ENCODE measurements at regions not wholly inside any gene's neighbourhood (a gene's known extent, or its start where the extent isn't known, plus 50 kb on each side); places are given as distances from the start of the nearest gene placed in this dataset.
"Not testable (repeated sequence)": the region's sequence is repeated elsewhere in the genome, so short reads cannot be mapped to it uniquely, and the experiment has no call there.

GRCh38 chr11:42974510-42975179 lies 337.2 kb upstream of the API5 start:
- H3K36me3 ChIP-seq (ENCODE audit: control insufficient read depth, insufficient read depth, low read length) = no peaks in the 10 kb centered on the region
- H3K27ac ChIP-seq (ENCODE audit: low read length) = no peak overlapping the region
- 71% methylated on average over 4 of the region's 4 CpGs for WGBS (ENCODE audit: insufficient coverage)

GRCh38 chr11:42975180-42975529 lies 336.6 kb upstream of the API5 start:
- Histone ChIP-seq H3K9me3 (replicated peaks; ENCODE audit: control insufficient read depth, low read depth, low read length) (no peaks in the 10 kb centered on the region), H3K27ac (ENCODE audit: low read length) (no peak overlapping the region), H3K4me3 (ENCODE audit: low read length) (no peak overlapping the region), H3K36me3 (ENCODE audit: control insufficient read depth, insufficient read depth, low read length) (no peaks in the 10 kb centered on the region), H3K4me1 (ENCODE audit: control insufficient read depth, insufficient read depth, low read length) (no peaks in the 10 kb centered on the region), H3K27me3 (ENCODE audit: control insufficient read depth, insufficient read depth, low read length) (no peaks in the 10 kb centered on the region)
- DNase-seq = no peak
- 0% methylated on average over 1 of the region's 1 CpG for WGBS (ENCODE audit: insufficient coverage)

More at GRCh38 chr11:42974510-42975179, 337.2 kb upstream of the API5 start:
- Histone ChIP-seq H3K4me3 (ENCODE audit: low read length) (no peak overlapping the region), H3K4me1 (ENCODE audit: control insufficient read depth, insufficient read depth, low read length) (no peaks in the 10 kb centered on the region), H3K9me3 (replicated peaks; ENCODE audit: control insufficient read depth, low read depth, low read length) (no peaks in the 10 kb centered on the region), H3K27me3 (ENCODE audit: control insufficient read depth, insufficient read depth, low read length) (no peaks in the 10 kb centered on the region)
- no peak for DNase-seq

GRCh38 chr11:42976636-42977217 lies 335.1 kb upstream of the API5 start:
- no peaks in the 10 kb centered on the region for H3K27me3 ChIP-seq (ENCODE audit: control insufficient read depth, insufficient read depth, low read length)
- H3K36me3 ChIP-seq (ENCODE audit: control insufficient read depth, insufficient read depth, low read length) = no peaks in the 10 kb centered on the region
- no peak overlapping the region for H3K27ac ChIP-seq (ENCODE audit: low read length)
- H3K4me1 ChIP-seq (ENCODE audit: control insufficient read depth, insufficient read depth, low read length) = no peaks in the 10 kb centered on the region
- H3K4me3 ChIP-seq (ENCODE audit: low read length) = no peak overlapping the region
- no peaks in the 10 kb centered on the region for H3K9me3 ChIP-seq (replicated peaks; ENCODE audit: control insufficient read depth, low read depth, low read length)
- DNase-seq = no peak
- no CpG with 5 or more reads among the region's 1 CpG for WGBS (ENCODE audit: insufficient coverage)

- Histone ChIP-seq H3K9me3 (replicated peaks; ENCODE audit: control insufficient read depth, low read depth, low read length) (no peaks in the 10 kb centered on the region), H3K4me3 (ENCODE audit: low read length) (no peak overlapping the region), H3K4me1 (ENCODE audit: control insufficient read depth, insufficient read depth, low read length) (no peaks in the 10 kb centered on the region), H3K36me3 (ENCODE audit: control insufficient read depth, insufficient read depth, low read length) (no peaks in the 10 kb centered on the region), H3K27ac (ENCODE audit: low read length) (no peak overlapping the region), H3K27me3 (ENCODE audit: control insufficient read depth, insufficient read depth, low read length) (no peaks in the 10 kb centered on the region)
- WGBS (ENCODE audit: insufficient coverage) = no CpG with 5 or more reads among the region's 2 CpGs
- peak; percentile 9 for DNase-seq
Observed at GRCh38 chr11:42992594-42992993, 319.2 kb upstream of the API5 start.

GRCh38 chr11:42996421-42997307 lies 315.1 kb upstream of the API5 start:
- Histone ChIP-seq H3K27ac (ENCODE audit: low read length) (no peak overlapping the region), H3K4me1 (ENCODE audit: control insufficient read depth, insufficient read depth, low read length) (no peaks in the 10 kb centered on the region), H3K4me3 (ENCODE audit: low read length) (no peak overlapping the region), H3K36me3 (ENCODE audit: control insufficient read depth, insufficient read depth, low read length) (no peaks in the 10 kb centered on the region), H3K27me3 (ENCODE audit: control insufficient read depth, insufficient read depth, low read length) (no peaks in the 10 kb centered on the region), H3K9me3 (replicated peaks; ENCODE audit: control insufficient read depth, low read depth, low read length) (no peaks in the 10 kb centered on the region)
- DNase-seq = no peak
- WGBS (ENCODE audit: insufficient coverage) = 57% methylated on average over 5 of the region's 9 CpGs

- WGBS (ENCODE audit: insufficient coverage) = 96% methylated on average over 7 of the region's 10 CpGs
- DNase-seq; H3K27ac ChIP-seq (ENCODE audit: low read length); H3K36me3 ChIP-seq (ENCODE audit: control insufficient read depth, insufficient read depth, low read length); H3K9me3 ChIP-seq (replicated peaks; ENCODE audit: control insufficient read depth, low read depth, low read length); H3K27me3 ChIP-seq (ENCODE audit: control insufficient read depth, insufficient read depth, low read length); H3K4me3 ChIP-seq (ENCODE audit: low read length); H3K4me1 ChIP-seq (ENCODE audit: control insufficient read depth, insufficient read depth, low read length): not testable (repeated sequence)
Observed at GRCh38 chr11:43004879-43005278, 306.9 kb upstream of the API5 start.

GRCh38 chr11:43010042-43010441 lies 301.8 kb upstream of the API5 start:
- 68% methylated on average over 2 of the region's 4 CpGs for WGBS (ENCODE audit: insufficient coverage)

GRCh38 chr11:43012606-43013005 lies 299.2 kb upstream of the API5 start:
- 95% methylated on average over 2 of the region's 2 CpGs for WGBS (ENCODE audit: insufficient coverage)
- Histone ChIP-seq H3K27me3 (ENCODE audit: control insufficient read depth, insufficient read depth, low read length) (no peaks in the 10 kb centered on the region), H3K4me3 (ENCODE audit: low read length) (no peak overlapping the region), H3K36me3 (ENCODE audit: control insufficient read depth, insufficient read depth, low read length) (no peaks in the 10 kb centered on the region), H3K9me3 (replicated peaks; ENCODE audit: control insufficient read depth, low read depth, low read length) (no peaks in the 10 kb centered on the region), H3K27ac (ENCODE audit: low read length) (no peak overlapping the region), H3K4me1 (ENCODE audit: control insufficient read depth, insufficient read depth, low read length) (no peaks in the 10 kb centered on the region)
- DNase-seq = peak; percentile 27

More at GRCh38 chr11:43010042-43010441, 301.8 kb upstream of the API5 start:
- Histone ChIP-seq H3K36me3 (ENCODE audit: control insufficient read depth, insufficient read depth, low read length) (no peaks in the 10 kb centered on the region), H3K27ac (ENCODE audit: low read length) (no peak overlapping the region), H3K4me1 (ENCODE audit: control insufficient read depth, insufficient read depth, low read length) (no peaks in the 10 kb centered on the region), H3K27me3 (ENCODE audit: control insufficient read depth, insufficient read depth, low read length) (no peaks in the 10 kb centered on the region), H3K9me3 (replicated peaks; ENCODE audit: control insufficient read depth, low read depth, low read length) (no peaks in the 10 kb centered on the region), H3K4me3 (ENCODE audit: low read length) (no peak overlapping the region)
- DNase-seq = peak; percentile 30

- peak; percentile 4 for DNase-seq
- Histone ChIP-seq H3K9me3 (replicated peaks; ENCODE audit: control insufficient read depth, low read depth, low read length) (no peaks in the 10 kb centered on the region), H3K27ac (ENCODE audit: low read length) (no peak overlapping the region), H3K4me3 (ENCODE audit: low read length) (no peak overlapping the region), H3K4me1 (ENCODE audit: control insufficient read depth, insufficient read depth, low read length) (no peaks in the 10 kb centered on the region), H3K27me3 (ENCODE audit: control insufficient read depth, insufficient read depth, low read length) (no peaks in the 10 kb centered on the region), H3K36me3 (ENCODE audit: control insufficient read depth, insufficient read depth, low read length) (no peaks in the 10 kb centered on the region)
Observed at GRCh38 chr11:43021466-43021865, 290.3 kb upstream of the API5 start.

- 88% methylated on average over 2 of the region's 3 CpGs for WGBS (ENCODE audit: insufficient coverage)
- no peaks in the 10 kb centered on the region for H3K27me3 ChIP-seq (ENCODE audit: control insufficient read depth, insufficient read depth, low read length)
- H3K36me3 ChIP-seq (ENCODE audit: control insufficient read depth, insufficient read depth, low read length) = no peaks in the 10 kb centered on the region
- H3K4me1 ChIP-seq (ENCODE audit: control insufficient read depth, insufficient read depth, low read length) = no peaks in the 10 kb centered on the region
- no peak overlapping the region for H3K4me3 ChIP-seq (ENCODE audit: low read length)
- no peak for DNase-seq
- no peak overlapping the region for H3K27ac ChIP-seq (ENCODE audit: low read length)
- no peaks in the 10 kb centered on the region for H3K9me3 ChIP-seq (replicated peaks; ENCODE audit: control insufficient read depth, low read depth, low read length)
Observed at GRCh38 chr11:43034341-43034740, 277.5 kb upstream of the API5 start.

All from muscle of leg (tissue), 3 donors.